ENCODE measurements at regions not wholly inside any gene's neighbourhood (a gene's known extent, or its start where the extent isn't known, plus 50 kb on each side); places are given as distances from the start of the nearest gene placed in this dataset.
"Not testable (repeated sequence)": the region's sequence is repeated elsewhere in the genome, so short reads cannot be mapped to it uniquely, and the experiment has no call there.

DNA sequence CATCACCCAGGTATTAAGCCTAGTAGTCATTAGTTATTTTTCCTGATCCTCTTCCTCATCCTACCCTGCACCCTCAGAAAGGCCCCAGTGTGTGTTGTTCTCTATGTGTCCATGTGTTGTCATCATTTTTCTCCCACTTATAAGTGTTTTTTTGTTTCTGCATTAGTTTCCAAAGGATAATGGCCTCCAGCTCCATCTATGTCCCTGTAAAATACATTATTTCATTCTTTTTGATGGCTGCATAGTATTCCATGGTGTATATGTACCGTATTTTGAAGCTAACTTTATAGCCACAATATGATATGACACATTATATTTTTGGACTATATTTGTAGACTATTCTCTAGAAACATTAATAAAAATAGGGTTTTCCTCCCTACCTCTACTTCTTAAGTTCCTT, 324.4 kb upstream of the EDIL3 start:
- TF ChIP-seq TAF1 (conservative IDR thresholded peaks at IDR 0.05): no peak
- TF ChIP-seq, protein P1, sequence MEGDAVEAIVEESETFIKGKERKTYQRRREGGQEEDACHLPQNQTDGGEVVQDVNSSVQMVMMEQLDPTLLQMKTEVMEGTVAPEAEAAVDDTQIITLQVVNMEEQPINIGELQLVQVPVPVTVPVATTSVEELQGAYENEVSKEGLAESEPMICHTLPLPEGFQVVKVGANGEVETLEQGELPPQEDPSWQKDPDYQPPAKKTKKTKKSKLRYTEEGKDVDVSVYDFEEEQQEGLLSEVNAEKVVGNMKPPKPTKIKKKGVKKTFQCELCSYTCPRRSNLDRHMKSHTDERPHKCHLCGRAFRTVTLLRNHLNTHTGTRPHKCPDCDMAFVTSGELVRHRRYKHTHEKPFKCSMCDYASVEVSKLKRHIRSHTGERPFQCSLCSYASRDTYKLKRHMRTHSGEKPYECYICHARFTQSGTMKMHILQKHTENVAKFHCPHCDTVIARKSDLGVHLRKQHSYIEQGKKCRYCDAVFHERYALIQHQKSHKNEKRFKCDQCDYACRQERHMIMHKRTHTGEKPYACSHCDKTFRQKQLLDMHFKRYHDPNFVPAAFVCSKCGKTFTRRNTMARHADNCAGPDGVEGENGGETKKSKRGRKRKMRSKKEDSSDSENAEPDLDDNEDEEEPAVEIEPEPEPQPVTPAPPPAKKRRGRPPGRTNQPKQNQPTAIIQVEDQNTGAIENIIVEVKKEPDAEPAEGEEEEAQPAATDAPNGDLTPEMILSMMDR (IDR thresholded peaks at IDR 0.05; ENCODE audit: low read depth, low read length, missing input control): no peak
- no peak for TF ChIP-seq HNF4A (conservative IDR thresholded peaks at IDR 0.05)
- no peak for TF ChIP-seq SP1 (IDR thresholded peaks at IDR 0.05)
- TF ChIP-seq YY1 (IDR thresholded peaks at IDR 0.05): no peak
- no peak for TF ChIP-seq EGR1 (IDR thresholded peaks at IDR 0.05; ENCODE audit: low read depth in 2 of 2)
- TF ChIP-seq RXRA (IDR thresholded peaks at IDR 0.05): no peak
- no peak for TF ChIP-seq FOXA2 (IDR thresholded peaks at IDR 0.05)
- TF ChIP-seq, protein P2, sequence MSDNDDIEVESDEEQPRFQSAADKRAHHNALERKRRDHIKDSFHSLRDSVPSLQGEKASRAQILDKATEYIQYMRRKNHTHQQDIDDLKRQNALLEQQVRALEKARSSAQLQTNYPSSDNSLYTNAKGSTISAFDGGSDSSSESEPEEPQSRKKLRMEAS (IDR thresholded peaks at IDR 0.05): no peak
- TF ChIP-seq RAD21 (IDR thresholded peaks at IDR 0.05): no peak
- no peak for TF ChIP-seq HNF4G (IDR thresholded peaks at IDR 0.05)
- TF ChIP-seq JUND (IDR thresholded peaks at IDR 0.05): no peak
- no peak for TF ChIP-seq NR2F2 (IDR thresholded peaks at IDR 0.05)
- no peak for TF ChIP-seq FOXA1 (IDR thresholded peaks at IDR 0.05)
- TF ChIP-seq, protein P3, sequence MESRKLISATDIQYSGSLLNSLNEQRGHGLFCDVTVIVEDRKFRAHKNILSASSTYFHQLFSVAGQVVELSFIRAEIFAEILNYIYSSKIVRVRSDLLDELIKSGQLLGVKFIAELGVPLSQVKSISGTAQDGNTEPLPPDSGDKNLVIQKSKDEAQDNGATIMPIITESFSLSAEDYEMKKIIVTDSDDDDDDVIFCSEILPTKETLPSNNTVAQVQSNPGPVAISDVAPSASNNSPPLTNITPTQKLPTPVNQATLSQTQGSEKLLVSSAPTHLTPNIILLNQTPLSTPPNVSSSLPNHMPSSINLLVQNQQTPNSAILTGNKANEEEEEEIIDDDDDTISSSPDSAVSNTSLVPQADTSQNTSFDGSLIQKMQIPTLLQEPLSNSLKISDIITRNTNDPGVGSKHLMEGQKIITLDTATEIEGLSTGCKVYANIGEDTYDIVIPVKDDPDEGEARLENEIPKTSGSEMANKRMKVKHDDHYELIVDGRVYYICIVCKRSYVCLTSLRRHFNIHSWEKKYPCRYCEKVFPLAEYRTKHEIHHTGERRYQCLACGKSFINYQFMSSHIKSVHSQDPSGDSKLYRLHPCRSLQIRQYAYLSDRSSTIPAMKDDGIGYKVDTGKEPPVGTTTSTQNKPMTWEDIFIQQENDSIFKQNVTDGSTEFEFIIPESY (IDR thresholded peaks at IDR 0.05): no peak
- no peak overlapping the region for H3K9ac ChIP-seq (ENCODE audit: low read depth in 1 of 2, low read length in 2 of 2)
- no peaks in the 10 kb centered on the region for H3K27me3 ChIP-seq (ENCODE audit: control insufficient read depth in 4 of 4, insufficient read depth in 4 of 4, low read length in 3 of 4)
- no peaks in the 10 kb centered on the region for H3K36me3 ChIP-seq (ENCODE audit: control insufficient read depth in 4 of 4, insufficient read depth in 3 of 4, low read depth in 1 of 4, low read length in 3 of 4)
- no peaks in the 10 kb centered on the region for H3K4me1 ChIP-seq (ENCODE audit: control insufficient read depth in 4 of 4, insufficient read depth in 4 of 4, low read length in 3 of 4)
- no peak for DNase-seq (ENCODE audit: low spot score)
- no peaks in the 10 kb centered on the region for H3K9me3 ChIP-seq (ENCODE audit: control insufficient read depth in 4 of 4, low read length in 3 of 4)
- H3K27ac ChIP-seq (ENCODE audit: low read depth in 1 of 2, low read length in 2 of 2): no peak overlapping the region
- WGBS: 90% methylated on average over 1 of the region's 1 CpG
- no peak overlapping the region for H3K4me3 ChIP-seq (ENCODE audit: low read depth in 1 of 3, low read length in 3 of 3)

DNA sequence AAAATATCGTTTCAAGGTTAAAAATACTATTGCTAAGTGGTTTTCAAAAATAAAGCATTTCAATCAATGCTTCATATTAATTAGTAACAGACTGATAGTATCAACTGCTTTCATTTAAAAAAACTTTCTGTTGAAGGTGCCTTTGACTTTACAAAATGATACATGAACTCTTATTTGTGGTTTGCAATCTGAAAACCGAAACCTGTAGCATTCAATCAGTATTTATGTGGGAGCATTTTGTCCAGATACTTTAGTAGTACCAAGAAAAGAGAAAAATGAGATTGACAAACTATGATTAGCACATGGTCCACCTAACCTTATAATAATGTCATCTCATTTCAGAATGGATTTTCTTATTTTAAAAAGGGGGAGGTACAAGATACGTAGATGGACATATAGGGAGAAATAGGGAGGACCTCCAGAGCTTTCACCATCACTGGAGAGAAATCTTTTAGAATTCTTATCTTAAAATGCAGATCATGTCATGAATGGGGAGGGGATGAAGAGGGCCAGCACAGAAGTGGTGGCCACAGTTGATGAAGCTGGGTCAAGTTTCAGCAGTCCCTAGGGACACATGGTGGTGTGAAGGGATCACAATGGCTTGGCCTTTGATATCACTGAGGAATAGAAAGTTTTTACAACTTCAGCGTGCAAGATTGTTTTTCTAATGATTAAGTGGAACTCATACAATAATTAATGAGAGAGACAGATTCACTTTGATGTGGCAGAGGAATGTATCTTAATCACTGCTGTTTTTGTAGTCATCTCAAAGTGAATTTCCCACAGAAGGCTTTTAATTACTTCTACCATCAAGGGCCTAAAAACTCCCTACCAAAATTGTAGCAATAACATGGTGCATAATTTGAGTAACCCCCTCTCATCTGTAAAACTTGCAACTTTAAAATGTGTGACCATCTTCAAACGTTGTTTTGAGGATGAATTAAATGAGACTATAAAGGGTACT, 322.3 kb upstream of the EDIL3 start:
- WGBS: 61% methylated on average over 5 of the region's 5 CpGs
- Histone ChIP-seq H3K4me1 (ENCODE audit: control insufficient read depth in 4 of 4, insufficient read depth in 4 of 4, low read length in 3 of 4) (no peaks in the 10 kb centered on the region), H3K9me3 (ENCODE audit: control insufficient read depth in 4 of 4, low read length in 3 of 4) (no peaks in the 10 kb centered on the region), H3K27me3 (ENCODE audit: control insufficient read depth in 4 of 4, insufficient read depth in 4 of 4, low read length in 3 of 4) (no peaks in the 10 kb centered on the region), H3K4me3 (ENCODE audit: low read depth in 1 of 3, low read length in 3 of 3) (no peak overlapping the region), H3K9ac (ENCODE audit: low read depth in 1 of 2, low read length in 2 of 2) (no peak overlapping the region), H3K27ac (ENCODE audit: low read depth in 1 of 2, low read length in 2 of 2) (no peak overlapping the region), H3K36me3 (ENCODE audit: control insufficient read depth in 4 of 4, insufficient read depth in 3 of 4, low read depth in 1 of 4, low read length in 3 of 4) (no peaks in the 10 kb centered on the region)
- no peak for TF ChIP-seq NR2F2 (IDR thresholded peaks at IDR 0.05)
- TF ChIP-seq, protein P4, sequence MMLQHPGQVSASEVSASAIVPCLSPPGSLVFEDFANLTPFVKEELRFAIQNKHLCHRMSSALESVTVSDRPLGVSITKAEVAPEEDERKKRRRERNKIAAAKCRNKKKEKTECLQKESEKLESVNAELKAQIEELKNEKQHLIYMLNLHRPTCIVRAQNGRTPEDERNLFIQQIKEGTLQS (IDR thresholded peaks at IDR 0.05): no peak
- no peak for TF ChIP-seq TAF1 (conservative IDR thresholded peaks at IDR 0.05)
- DNase-seq (ENCODE audit: low spot score): no peak

DNA sequence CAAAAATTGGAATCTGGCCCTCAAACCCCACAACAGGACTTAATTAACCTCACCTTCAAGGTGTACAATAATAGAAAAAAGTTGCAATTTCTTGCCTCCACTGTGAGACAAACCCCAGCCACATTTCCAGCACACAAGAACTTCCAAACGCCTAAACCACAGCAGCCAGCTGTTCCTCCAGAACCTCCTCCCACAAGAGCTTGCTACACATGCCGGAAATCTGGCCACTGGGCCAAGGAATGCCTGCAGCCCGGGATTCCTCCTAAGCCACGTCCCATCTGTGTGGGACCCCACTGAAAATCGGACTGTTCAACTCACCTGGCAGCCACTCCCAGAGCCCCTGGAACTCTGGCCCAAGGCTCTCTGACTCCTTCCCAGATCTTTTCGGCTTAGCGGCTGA, 315.9 kb upstream of the EDIL3 start:
- H3K27me3 ChIP-seq (ENCODE audit: control insufficient read depth in 4 of 4, insufficient read depth in 4 of 4, low read length in 3 of 4); H3K27ac ChIP-seq (ENCODE audit: low read depth in 1 of 2, low read length in 2 of 2); H3K9me3 ChIP-seq (ENCODE audit: control insufficient read depth in 4 of 4, low read length in 3 of 4); H3K36me3 ChIP-seq (ENCODE audit: control insufficient read depth in 4 of 4, insufficient read depth in 3 of 4, low read depth in 1 of 4, low read length in 3 of 4); H3K4me3 ChIP-seq (ENCODE audit: low read depth in 1 of 3, low read length in 3 of 3); DNase-seq (ENCODE audit: low spot score); H3K4me1 ChIP-seq (ENCODE audit: control insufficient read depth in 4 of 4, insufficient read depth in 4 of 4, low read length in 3 of 4); H3K9ac ChIP-seq (ENCODE audit: low read depth in 1 of 2, low read length in 2 of 2): not testable (repeated sequence)
- WGBS: 90% methylated on average over 5 of the region's 7 CpGs

All from liver (tissue), 8 donors.